Kidney tubule cell (primary cell): ENCODE measurements at regions not wholly inside any gene's neighbourhood (a gene's known extent, or its start where the extent isn't known, plus 50 kb on each side); places are given as distances from the start of the nearest gene placed in this dataset.
A peak's percentile ranks its signal among the peaks of the same experiment; 100 is the strongest.

Experiments used
- DNase-seq: peaks from one replicate; pipeline ENCODE4 v3.0.0-alpha.2; 2018; ENCODE audit warnings: low spot score

DNA sequence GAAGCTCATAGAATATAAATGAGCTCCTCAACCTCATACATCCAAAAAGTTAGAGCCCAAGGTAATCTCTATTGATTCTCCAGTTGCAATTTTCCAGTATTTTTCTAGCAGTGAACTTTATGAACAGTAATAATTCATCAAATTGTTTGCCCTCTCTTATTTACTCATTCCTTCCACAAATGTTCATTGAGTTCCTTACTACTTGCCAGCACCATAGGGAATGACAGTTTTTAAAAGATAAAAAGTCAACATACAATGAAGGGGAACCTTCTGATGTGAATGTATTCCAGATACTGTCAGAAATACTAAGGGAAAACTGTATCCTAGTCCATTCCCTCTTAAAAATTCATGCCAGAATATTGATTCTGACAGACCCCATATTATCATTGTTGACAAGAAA, 277.0 kb upstream of the C1orf87 start:
- DNase-seq: no peak

DNA sequence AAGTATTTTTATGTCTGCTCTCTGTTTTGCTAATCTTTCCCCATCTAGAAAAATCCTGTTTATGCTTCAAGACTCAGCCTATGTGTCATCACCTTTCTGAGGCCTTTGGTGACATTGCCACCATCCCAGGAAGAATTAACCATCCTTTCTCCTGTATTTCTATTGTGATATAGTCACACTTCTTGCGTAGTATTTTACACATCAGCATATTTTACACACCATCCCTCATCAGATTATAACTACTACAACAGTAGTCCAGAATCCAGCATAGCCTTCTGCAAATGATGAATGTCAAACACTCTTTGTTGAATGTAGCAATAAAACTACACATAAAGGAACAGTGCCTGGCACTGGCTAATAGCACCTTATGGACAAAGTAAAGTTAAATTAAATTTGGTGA, 275.3 kb upstream of the C1orf87 start:
- DNase-seq: no peak

DNA sequence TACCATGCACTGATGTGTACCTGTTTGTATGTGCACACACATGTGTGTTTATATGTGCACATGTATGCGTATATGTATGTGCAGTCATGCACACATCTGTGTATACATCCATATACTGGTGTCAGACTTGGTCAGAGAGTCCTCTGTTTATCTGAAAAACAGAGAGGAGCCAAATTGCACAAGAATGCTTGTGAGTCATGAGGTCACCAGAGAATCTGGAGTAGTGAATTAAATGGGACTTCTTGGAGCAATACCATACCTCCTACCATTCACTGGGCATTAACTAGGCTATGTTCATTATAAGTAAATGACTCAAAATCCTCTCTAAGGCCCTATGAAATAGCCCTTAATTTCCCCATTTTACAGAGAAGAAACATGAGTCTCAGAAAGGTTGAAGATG, 272.1 kb upstream of the C1orf87 start:
- peak; percentile 3 for DNase-seq

DNA sequence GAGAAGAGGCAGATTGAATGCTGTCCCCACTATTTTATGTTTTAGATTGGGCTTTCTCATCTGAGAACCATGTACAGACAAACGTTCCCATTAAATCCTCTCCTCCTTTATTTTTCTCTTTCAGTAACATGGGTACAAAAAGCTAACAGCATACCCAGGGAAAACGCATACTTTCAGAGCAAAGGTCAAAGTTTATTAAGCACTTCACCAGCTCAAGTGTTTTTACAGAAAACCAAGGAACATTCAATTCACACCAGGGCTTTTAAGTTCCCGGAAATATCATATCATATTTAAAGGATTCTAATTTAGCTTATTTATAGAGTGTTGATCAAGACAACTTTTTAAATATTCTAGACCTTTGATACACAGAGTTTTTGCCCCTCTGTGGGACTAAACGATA, 271.5 kb upstream of the C1orf87 start:
- DNase-seq: no peak

DNA sequence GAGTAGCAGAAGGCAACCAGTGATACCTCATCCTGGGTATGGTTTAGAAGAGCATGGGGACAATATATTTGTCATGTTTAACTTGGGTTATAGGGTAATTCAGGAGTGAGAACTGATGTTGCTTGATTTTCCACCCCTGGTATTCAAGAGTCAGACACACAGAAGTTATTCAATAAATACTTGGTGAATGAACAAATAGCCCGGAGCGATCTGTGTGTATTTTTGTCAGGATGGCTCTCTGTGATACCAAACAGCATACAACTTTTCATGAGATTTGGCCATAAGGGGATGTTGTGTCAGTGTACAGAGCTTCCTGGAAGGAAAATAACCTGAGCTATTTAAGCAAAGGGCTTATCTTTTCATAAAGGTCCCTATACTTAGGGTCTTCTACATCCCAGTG, 270.2 kb upstream of the C1orf87 start:
- DNase-seq: no peak

DNA sequence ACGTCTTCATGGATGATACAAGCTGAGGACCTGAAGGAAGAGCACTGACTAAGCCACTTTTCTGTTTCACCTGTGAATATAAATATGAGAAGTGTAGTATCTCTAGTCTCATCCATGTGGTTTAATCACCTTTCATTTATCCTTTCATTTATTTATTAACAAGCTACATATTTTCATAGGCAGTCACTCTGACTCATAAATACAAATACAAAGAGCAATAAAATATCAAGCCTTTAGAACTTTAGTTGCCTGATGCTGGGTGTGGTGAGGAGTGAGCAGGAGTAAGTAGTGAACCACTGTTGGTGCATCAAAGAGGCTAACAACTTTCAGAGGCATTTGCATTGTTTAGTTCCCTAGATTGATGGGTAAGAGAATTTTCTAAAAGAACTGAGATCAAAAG, 269.0 kb upstream of the C1orf87 start:
- DNase-seq: peak; percentile 51

DNA sequence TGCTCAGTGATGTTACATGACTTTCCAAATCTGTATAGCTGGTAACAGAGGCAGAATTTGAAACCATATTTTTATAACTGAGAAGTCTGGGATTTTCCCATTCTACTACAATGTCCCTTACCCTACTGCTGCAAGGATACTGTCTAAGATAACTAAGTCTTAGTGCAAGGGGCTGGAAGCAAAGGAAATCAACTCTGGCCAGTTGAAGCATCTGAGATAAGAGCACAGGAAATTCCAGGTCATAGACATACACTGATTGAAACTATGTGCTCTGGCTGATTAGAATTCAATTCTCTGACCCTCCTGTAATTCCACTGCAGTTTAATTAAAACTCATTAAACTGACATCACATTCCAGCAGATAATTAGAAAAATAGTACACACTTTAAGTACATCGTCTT, 267.7 kb upstream of the C1orf87 start:
- no peak for DNase-seq

DNA sequence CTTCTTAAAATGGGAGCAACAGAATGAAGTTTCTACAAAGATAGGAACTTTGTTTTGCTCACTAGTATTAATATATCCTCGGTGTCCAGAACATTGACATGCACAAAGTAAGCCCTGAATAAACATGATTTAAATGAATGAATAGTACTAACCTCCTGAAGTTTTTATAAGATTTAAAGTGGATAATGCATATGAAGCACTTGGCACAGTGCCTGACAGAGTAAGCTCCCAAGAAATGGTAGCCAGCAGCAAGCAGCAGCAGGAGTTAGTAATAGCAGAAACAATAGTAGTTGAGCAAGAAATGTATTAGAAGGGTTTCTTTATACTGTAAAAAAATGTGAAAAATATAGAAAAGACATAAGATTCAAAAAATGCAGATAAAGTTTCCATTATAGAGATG, 258.1 kb upstream of the C1orf87 start:
- no peak for DNase-seq

DNA sequence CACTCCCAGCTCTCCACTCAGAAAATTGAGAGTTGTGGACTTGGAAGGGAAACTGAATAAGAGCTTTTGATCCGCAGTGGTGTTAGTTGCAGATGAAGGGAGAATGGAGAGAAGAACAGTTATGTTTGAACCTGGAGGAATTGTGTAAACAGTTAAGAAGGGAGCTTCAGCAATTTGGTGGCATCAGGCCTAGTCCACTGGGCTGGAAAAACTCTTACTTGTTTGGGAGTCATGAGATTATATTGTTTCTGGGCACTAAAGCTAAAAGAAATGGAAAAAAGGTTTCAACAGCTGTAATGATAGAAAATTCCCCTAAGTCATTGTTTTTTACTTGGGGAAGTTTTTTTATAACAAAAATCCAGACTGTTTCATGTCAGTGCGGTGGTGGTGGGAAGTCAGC, 256.1 kb upstream of the C1orf87 start:
- no peak for DNase-seq

DNA sequence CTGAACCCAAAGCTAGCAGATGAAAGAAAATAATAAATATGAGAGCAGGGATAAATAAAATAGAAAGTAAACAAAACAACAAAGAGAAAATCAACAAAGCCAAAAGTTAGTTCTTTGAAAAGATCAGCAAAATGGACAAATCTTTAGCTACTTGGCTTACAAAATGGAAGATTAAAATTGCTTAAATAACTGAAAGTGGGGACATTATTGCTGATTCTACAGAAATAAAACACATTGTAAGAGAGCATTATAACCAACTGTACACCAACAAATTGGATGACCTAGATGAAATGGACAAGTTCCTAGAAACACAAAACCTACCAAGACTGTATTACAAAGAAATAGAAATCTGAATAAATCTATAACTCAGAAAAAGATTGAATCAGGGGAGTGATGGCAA, 238.3 kb upstream of the C1orf87 start:
- no peak for DNase-seq

DNA sequence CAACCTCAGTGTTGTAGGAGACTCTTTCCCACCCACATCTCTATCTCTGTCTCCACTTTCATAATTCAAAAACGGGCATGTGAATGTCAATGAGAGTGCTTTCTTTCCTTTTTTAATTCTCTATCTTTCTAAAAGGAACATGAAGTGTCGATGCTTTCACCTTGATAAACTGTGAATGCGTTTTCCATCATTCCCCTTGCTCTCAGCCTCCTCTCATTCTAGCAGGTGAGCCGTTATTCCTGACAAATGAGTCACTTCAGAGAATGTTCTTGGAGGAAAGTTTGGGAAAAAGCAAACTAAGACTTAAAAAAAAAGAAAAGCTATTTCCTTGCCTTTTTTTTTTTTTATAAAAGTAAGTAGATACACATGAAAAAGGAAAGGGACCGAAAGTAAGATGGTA, 226.0 kb upstream of the C1orf87 start:
- no peak for DNase-seq

DNA sequence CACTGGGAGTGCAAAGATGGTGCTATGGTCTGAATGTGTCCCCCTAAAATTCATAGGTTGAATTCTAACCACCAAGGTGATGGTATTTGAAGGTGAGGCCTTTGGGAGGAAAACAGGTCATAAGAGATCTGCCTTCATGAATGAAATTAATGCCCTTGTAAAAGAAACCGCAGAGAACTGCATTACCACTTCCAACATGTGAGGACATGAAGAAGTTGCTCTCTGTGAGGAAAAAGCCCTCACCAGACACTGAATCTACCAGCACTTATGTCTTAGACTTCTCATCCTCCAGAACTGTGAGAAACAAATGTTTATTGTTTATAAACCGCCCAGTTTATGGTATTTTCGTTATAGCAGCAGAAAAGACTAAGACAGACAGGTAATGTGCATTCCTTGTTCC, 224.7 kb upstream of the C1orf87 start:
- DNase-seq: no peak

DNA sequence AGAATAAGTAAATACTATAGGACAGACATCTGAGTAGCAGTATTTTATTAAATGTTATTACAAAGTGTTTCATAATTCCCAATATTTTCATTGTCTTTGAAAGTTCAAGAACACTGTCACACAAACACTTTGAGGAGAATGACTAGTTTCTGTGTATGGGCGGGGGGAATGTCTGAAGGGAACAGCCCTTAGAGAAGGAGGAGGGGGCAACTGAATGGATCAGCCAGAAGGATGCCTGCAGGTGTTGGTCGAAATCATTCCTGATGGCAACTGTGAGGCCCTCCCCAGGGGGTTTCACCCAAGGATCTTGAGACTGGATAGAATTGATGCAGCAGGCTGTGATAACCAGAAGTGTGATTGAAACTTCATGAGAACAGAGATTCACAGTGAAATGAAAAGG, 223.2 kb upstream of the C1orf87 start:
- no peak for DNase-seq

DNA sequence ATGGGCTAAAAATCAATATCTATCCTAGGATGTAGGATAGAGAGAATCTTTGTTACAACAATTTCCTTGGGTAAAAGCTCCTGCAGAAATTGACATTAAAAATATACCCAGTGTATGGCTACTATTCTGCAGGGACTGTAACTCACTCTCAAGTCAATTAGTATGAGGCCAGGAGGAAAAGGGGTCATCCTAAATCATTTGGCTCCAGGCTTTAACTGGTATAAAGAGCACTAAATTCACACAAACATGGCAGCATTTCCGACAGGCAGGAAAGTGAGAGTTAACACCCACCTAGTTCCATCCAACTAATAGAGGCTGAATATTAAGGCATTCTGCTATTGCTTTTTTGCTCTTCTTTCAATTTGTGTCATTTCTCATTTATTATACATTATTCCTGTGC, 218.6 kb upstream of the C1orf87 start:
- no peak for DNase-seq

DNA sequence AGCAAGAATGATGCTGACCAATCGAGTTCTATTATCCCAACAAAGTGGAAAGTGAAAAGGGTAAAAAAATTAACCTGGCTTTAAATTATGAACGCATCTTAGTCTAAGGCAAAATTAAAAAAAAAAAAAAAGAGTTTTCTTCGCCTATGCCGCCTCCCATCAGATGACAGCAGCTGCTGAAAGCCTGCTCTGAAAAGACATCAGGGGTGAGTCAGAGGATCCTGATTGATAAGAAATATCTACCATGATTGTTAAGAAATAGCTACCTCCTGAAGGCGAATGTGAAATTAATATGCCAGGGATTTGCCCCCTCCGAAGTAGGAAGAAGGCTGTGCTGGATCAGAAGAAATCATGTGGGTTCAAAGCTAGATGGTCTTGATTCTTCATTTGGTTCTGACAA, 216.8 kb upstream of the C1orf87 start:
- DNase-seq: no peak

DNA sequence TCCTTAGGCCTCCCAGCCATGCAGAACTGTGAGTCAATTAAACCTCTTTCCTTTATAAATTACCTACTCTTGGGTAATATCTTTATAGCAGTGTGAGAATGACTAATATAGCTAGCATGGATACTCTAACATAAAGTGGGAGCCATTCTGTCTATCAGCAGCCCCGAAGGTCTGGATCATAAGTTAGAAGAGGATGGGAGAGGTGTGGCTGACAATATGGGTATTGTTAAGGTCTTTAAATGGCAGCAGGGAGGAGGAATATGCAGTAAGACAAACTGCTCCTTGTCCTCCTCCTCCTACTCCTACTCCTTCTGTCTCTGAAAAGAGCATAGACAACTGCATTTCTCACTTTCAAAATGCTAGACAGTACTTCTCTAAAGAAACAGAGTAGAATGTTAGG, 214.0 kb upstream of the C1orf87 start:
- DNase-seq: no peak

DNA sequence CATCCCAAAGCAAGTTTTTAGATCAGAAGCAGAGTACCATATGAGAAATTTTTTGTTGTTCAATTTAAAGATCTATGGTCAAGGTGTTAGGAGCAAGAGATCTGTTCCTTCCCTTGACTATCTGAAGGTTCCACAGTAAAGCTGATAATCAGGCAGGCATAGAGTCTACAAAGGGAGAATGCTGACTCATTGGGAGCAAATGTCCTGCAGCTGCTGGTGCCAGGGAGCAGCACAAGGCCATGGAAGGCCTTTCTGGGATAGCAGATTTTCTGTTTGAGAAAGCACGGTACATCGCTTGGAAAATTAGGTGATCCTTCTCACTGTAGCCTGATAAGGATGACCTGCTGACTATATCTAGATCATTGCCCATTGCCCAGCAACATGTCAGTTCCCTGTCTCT, 210.1 kb upstream of the C1orf87 start:
- DNase-seq: peak; percentile 31

DNA sequence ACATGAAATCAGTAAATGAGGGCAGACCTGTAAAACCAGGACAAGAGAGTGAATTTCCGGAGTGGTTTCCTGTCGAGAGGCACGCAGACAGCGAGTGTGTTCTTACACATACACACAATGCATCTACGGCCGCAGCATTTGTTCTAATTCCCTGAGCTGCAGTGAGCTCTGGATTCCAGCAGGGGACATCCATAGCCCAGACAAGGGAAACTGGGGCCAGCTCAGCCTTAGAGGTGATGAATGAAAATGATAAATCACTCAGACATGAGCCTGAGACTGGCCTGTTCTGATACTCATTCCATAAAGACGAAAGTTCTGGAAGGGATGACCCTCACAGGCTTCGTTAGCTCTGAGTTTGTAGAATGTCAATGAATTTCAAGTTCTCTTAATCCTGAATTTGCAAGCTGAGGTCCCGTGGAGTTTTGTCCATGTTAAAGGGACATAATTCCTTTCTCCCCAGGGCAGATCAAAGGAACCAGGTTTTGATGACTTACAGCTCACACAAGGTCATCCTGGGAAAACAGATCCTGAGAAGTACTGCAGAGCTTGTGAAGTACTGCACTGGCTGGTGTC, 207.9 kb upstream of the C1orf87 start:
- peak; percentile 89 for DNase-seq

DNA sequence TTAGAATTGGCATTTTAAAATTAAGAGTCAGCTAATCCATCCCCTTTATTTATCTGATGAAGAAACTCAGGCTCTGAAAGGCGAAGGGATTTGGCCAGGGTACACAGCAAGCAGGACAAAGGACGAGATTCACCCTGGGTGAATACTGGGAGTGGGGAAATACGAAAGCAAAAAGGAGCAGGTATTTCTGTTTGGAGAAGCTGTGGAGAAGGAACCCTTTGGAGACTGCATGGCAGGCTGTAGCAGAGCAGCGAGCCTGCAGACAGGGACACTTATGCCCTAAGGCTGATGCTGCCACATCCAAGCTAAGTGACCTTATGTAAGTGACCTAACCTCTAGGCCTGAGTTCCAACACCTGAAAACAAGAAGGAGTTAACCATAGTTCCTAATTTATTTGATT, 207.2 kb upstream of the C1orf87 start:
- no peak for DNase-seq

DNA sequence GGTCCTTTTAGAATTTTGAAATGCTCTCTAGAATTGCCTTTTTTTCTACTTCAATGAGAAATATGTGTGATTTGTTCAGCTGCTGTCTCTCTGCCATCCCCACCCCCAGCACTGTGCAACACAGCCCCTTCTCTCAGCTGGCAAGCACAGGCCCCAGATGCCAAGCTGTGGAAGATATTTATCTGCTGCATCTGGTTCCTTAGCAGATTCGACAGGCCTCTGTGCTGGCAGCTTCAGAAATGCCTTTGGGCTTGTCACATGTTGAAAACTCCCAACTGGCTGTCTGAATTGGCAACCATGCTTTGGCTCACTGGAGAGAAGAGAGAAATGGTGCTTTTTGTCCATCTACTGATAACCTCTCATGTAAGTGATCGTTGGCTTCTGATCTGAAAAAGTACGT, 206.7 kb upstream of the C1orf87 start:
- DNase-seq: no peak

DNA sequence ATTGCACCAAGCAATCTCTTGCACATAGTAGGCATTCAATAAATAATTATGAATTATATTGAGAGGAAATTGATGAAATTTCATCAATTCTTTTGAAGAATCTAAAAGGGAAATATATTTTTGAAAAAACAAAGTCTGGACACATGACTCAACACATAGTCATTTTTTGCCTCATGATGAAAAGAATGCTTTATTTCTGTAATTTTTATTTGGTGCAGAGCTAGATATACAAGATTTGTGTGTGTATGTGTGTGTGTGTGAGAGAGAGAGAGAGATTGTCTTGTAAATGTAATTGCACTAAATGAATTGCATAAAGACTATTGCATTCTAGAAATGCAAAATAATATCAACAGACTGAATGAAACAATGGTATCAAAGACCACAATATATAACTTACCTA, 206.2 kb upstream of the C1orf87 start:
- peak; percentile 5 for DNase-seq

DNA sequence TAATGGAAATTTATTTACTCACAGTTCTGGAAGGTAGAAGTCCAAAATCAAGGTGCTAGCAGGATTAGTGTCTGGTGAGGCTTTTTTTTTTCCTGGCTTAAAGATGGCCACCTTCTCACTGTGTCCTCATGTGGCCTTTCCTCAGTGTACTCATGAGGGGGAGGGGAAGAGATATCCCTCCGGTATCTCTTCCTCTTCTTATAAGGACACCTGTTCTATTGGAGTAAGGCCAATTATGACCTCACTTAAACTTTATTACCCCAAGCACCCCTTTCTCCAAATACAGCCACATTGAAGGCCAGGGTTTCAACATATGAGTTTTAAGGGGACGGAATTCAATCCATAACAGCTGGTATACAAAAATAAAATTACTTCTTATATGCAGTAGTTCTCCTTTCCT, 203.7 kb upstream of the C1orf87 start:
- DNase-seq: no peak

DNA sequence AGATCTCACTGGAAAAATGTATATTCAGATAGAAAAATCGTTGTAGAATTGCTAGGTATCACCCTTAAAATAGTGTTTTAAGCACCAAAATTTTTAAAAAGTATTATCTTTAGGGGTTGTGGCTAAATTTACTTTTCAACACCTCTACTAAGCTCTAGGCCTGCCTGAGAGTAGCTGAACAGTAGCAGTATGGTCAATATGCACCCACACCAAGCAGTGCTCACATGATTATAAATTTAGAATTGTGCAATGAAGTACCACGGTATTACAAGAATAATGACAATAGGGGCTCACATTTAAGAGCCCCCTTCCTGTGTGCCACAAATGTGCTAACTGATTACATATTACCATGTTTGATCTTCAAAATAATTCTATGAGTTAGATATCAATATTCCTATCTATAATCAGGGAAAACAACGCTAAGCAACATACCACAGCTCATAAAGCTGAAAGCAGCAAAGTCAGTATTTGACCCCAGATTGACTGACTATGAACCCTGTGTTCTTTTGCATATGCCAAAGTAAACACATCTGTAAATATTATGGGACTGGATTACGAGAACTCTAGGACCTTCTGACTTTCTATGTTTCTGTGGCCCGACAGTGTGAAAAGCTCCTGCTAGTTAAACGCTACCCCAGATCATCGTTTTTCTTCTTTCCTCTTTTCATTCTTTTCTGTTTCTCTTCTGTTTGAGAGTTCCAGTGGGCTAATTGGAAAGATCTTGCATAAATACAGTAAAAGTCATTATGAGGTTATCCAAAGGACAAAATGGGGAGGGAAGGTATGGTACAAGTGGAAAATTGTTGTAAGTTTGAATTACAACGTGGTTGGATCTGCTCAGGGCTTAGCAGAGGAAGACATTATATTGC, 201.1 kb upstream of the C1orf87 start:
- DNase-seq: no peak

DNA sequence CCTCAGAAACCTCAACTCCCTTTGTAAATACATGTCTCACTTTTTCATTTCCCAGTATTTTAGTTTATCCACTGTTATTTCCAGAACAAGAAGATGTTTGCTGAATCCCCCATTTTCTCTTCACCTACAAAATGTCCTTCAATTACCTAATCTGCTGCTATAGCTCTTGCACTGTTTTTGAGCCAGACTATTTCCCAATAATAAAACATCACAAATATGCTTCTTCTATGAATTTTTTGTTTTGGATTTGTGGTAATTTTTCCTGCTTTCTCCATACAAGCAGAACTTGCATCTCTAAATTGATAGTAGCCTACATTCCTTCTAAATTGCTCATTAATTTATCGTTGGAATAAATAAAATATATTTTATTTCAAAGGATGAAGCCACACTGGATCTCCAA, 199.6 kb upstream of the C1orf87 start:
- DNase-seq: no peak
